Endothelial cell of umbilical vein (primary cell): ENCODE measurements at regions not wholly inside any gene's neighbourhood (a gene's known extent, or its start where the extent isn't known, plus 50 kb on each side); places are given as distances from the start of the nearest gene placed in this dataset.
"Not testable (repeated sequence)": the region's sequence is repeated elsewhere in the genome, so short reads cannot be mapped to it uniquely, and the experiment has no call there.

ENCODE experiments used
- BruUV-seq: library from RNA; stranded (reverse); fragments of 400-500 nt; replicated peaks from 2 replicates; lab custom pipeline; 2021; lab: Mats Ljungman, UMichigan
- CTCF ChIA-PET: fragments of 300-600, 350-600 bp; sonication (Branson Sonifier 250); formaldehyde crosslinking; loops from one replicate; lab custom pipeline; 2021; ENCODE audit warnings: antibody characterized with exemption, inconsistent platforms; lab: Charles Lee
- POLR2A ChIA-PET: fragments of 300-600, 350-600 bp; sonication (Branson Sonifier 250); formaldehyde crosslinking; loops from one replicate; lab custom pipeline; 2021; ENCODE audit warnings: antibody characterized with exemption, inconsistent platforms; lab: Charles Lee
- DNase-seq: peaks from one replicate; pipeline ENCODE4 v3.0.0-alpha.2; 2011; ENCODE audit warnings: low read depth, low spot score
- FAIRE-seq: peaks from 2 replicates; lab custom pipeline; 2011; peaks lifted over from hg19 to GRCh38; lab: Jason Lieb, UNC
- H2AFZ ChIP-seq: 2 replicates; pipeline ENCODE4 v1.6.0; 2012; ENCODE audit warnings: low read depth, low read length, control low read depth, inconsistent platforms
- H3K27ac ChIP-seq: 2 replicates; pipeline ENCODE4 v1.5.1; 2011; ENCODE audit warnings: low read depth, mild to moderate bottlenecking, control low read depth, low read length, moderate library complexity; ENCODE audit not compliant: insufficient read depth
- H3K27me3 ChIP-seq, 2 experiments: 2 replicates each; pipeline versions ENCODE4 v1.6.0 to v1.6.1; 2011; ENCODE audit warnings: low read length in 2 of 2, mixed read lengths in 1 of 2; ENCODE audit not compliant: control insufficient read depth in 2 of 2, insufficient read depth in 2 of 2
- H3K36me3 ChIP-seq, 2 experiments: 2 replicates in 1 of 2; 3 replicates in 1 of 2; pipeline ENCODE4 v1.5.1; 2011; ENCODE audit warnings: low read length in 2 of 2, mild to moderate bottlenecking in 1 of 2, moderate library complexity in 1 of 2; ENCODE audit not compliant: control insufficient read depth in 2 of 2, insufficient read depth in 2 of 2; ENCODE audit errors: extremely low read depth in 1 of 2
- H3K4me1 ChIP-seq: 3 replicates; pipeline ENCODE4 v1.5.1; 2011; ENCODE audit warnings: mild to moderate bottlenecking, low read length; ENCODE audit not compliant: control insufficient read depth, insufficient read depth; ENCODE audit errors: extremely low read depth
- H3K4me2 ChIP-seq: 2 replicates; pipeline ENCODE4 v1.6.1; 2011; ENCODE audit warnings: low read length, control low read depth, mixed read lengths; ENCODE audit not compliant: insufficient read depth
- H3K4me3 ChIP-seq, 3 experiments: fragments of 200-600 bp in 1 of 3; sonication (generic), shearing (Covaris generic) in 1 of 3; replicated peaks in 1 of 3; 2 replicates each; pipeline ENCODE4 v1.5.1; 2011 to 2016; ENCODE audit warnings: control low read depth in 3 of 3, low read length in 3 of 3, mild to moderate bottlenecking in 2 of 3, inconsistent platforms in 1 of 3, low read depth in 1 of 3, moderate library complexity in 1 of 3; ENCODE audit not compliant: insufficient read depth in 1 of 3
- H3K79me2 ChIP-seq: 2 replicates; pipeline ENCODE4 v1.6.0; 2012; ENCODE audit warnings: low read length, inconsistent platforms; ENCODE audit not compliant: control insufficient read depth, insufficient read depth
- H3K9ac ChIP-seq: replicated peaks from 2 replicates; pipeline ENCODE3; 2011; ENCODE audit warnings: low read length, control low read depth; ENCODE audit not compliant: insufficient read depth; ENCODE audit errors: extremely low read depth
- H3K9me1 ChIP-seq: replicated peaks from 3 replicates; pipeline ENCODE4 v1.6.0; 2011; ENCODE audit warnings: mild to moderate bottlenecking, low read length; ENCODE audit not compliant: control insufficient read depth, insufficient read depth; ENCODE audit errors: extremely low read depth
- H3K9me3 ChIP-seq: replicated peaks from 2 replicates; pipeline ENCODE4 v1.5.1; 2012; ENCODE audit warnings: low read length, inconsistent platforms; ENCODE audit not compliant: control insufficient read depth, insufficient read depth
- H4K20me1 ChIP-seq: replicated peaks from 2 replicates; pipeline ENCODE3; 2011; ENCODE audit warnings: mild to moderate bottlenecking, low read length; ENCODE audit not compliant: control insufficient read depth, insufficient read depth; ENCODE audit errors: extremely low read depth
- FOS ChIP-seq: IDR thresholded peaks from 2 replicates; pipeline ENCODE4 v1.6.1; 2011; ENCODE audit warnings: mild to moderate bottlenecking, low read length, moderate library complexity, borderline replicate concordance; ENCODE audit not compliant: insufficient read depth
- GATA2 ChIP-seq: IDR thresholded peaks from 2 replicates; pipeline ENCODE4 v1.7.0; 2011; ENCODE audit warnings: low read depth, mild to moderate bottlenecking, moderate library complexity, mixed read lengths, low read length; ENCODE audit not compliant: insufficient read length, insufficient read depth
- JUN ChIP-seq: IDR thresholded peaks from 2 replicates; pipeline ENCODE4 v1.6.1; 2011; ENCODE audit warnings: borderline replicate concordance, low read depth; ENCODE audit not compliant: insufficient read length, insufficient read depth
- MYC ChIP-seq: IDR thresholded peaks from one replicate; pipeline ENCODE4 v1.6.1; 2011; ENCODE audit warnings: mild to moderate bottlenecking, low read depth, low read length
- POLR2A ChIP-seq: IDR thresholded peaks from 2 replicates; pipeline ENCODE4 v1.6.1; 2012; ENCODE audit warnings: low read depth, mild to moderate bottlenecking, control low read depth, low read length
- dilution Hi-C: fragments of 300-500 bp; cut with MboI; formaldehyde crosslinking; loops from one replicate; pipeline ENCODE4 v1.15.0; 2019; ENCODE audit warnings: low sequenced_read_pairs; ENCODE audit not compliant: extremely low pct_ligation_motif_present
- intact Hi-C: fragments of 100-400 bp; cut with micrococcal nuclease; formaldehyde crosslinking; loops from one replicate; pipeline ENCODE4 v1.10.0; 2022

DNA sequence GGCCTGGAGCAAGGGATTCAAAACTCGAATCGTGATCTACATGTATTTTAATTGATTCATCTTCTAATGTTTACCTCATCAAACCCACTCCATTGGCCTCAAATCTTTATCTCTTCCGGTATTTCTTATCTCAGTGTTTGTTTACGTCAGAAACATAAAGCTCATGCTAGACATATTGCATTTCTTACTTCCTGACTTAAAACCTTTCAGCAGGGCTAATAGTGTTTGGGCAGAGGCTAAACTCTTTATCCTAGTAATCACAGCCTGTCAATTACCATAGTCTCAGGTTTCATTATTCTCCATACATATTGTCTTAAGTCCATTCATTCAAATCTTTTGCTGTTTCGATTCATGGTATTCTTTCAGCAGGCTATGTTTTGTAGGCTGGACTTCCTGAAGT lies 81.3 kb upstream of the AGR3 start:
- no peaks in the 10 kb centered on the region for H3K36me3 ChIP-seq
- no peaks in the 10 kb centered on the region for H3K27me3 ChIP-seq
- BruUV-seq, result no TSS peak
- H4K20me1 ChIP-seq, result no peaks in the 10 kb centered on the region
- dilution Hi-C loops, result no loop called here
- ChIA-PET CTCF (interaction anchor here (1.0 to 2.4 kb wide), 3 partner anchors 20 to 1163 kb away, joined by 3 to 8 read pairs (median 4); no protein-coding TSS in a partner anchor), POLR2A (no interaction called here)
- FAIRE-seq (peak; percentile 12), DNase-seq (peak; percentile 55)
- intact Hi-C loops, result no loop called here
- no peak overlapping the region for H3K4me3 ChIP-seq
- no peaks in the 10 kb centered on the region for H3K9me3 ChIP-seq
- H3K9ac ChIP-seq, result no peak overlapping the region
- H2AFZ ChIP-seq, result peak overlapping the region; percentile 60
- TF ChIP-seq JUN (no peak), FOS (no peak), MYC (no peak), GATA2 (peak; percentile 48), POLR2A (no peak)
- peak overlapping the region; percentile 12 for H3K27ac ChIP-seq
- no peaks in the 10 kb centered on the region for H3K9me1 ChIP-seq
- H3K4me2 ChIP-seq, result peak overlapping the region; percentile 43
- no peaks in the 10 kb centered on the region for H3K79me2 ChIP-seq
- peaks cover 12% of the 10 kb centered on the region for H3K4me1 ChIP-seq

DNA sequence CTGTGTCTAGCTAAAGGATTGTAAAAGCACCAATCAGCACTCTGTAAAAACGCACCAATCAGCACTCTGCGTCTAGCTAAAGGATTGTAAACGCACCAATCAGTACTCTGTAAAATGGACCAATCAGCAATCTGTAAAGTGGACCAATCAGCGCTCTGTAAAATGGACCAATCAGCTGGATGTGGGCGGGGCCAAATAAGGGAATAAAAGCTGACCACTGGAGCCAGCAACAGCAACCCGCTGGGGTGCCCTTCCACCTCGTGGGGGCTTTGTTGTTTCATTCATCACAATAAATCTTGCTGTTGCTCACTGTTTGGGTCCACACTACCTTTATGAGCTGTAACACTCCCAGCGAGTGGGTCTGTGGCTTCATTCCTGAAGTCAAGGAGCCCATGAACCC lies 83.9 kb upstream of the AGR3 start:
- H3K27me3 ChIP-seq, H3K4me3 ChIP-seq, FAIRE-seq, H3K9ac ChIP-seq, H2AFZ ChIP-seq, H3K9me1 ChIP-seq, intact Hi-C loops, BruUV-seq, H4K20me1 ChIP-seq, H3K36me3 ChIP-seq, POLR2A ChIA-PET, H3K27ac ChIP-seq, DNase-seq, H3K4me2 ChIP-seq, H3K9me3 ChIP-seq, dilution Hi-C loops, H3K79me2 ChIP-seq: not testable (repeated sequence)
- peaks cover 12% of the 10 kb centered on the region for H3K4me1 ChIP-seq
- CTCF ChIA-PET, result interaction anchor here (1.1 kb wide), 1 partner anchor 17 kb away, joined by 4 read pairs; no protein-coding TSS in a partner anchor
